GM18951 (cell line): ENCODE measurements at regions not wholly inside any gene's neighbourhood (a gene's known extent, or its start where the extent isn't known, plus 50 kb on each side); places are given as distances from the start of the nearest gene placed in this dataset.

Source experiments
- POLR2A ChIP-seq: IDR thresholded peaks from 4 replicates; pipeline ENCODE4 v1.6.1; 2011; ENCODE audit warnings: mild to moderate bottlenecking; ENCODE audit not compliant: insufficient read length, insufficient read depth; ENCODE audit errors: extremely low read depth
- in situ Hi-C: fragments of 300-500 bp; cut with MboI; formaldehyde crosslinking; loops from one replicate; pipeline ENCODE4 v1.12.0; 2022; ENCODE audit warnings: low sequenced_read_pairs, mixed read lengths, inconsistent platforms; ENCODE audit not compliant: unreplicated experiment

- no peak for TF ChIP-seq POLR2A
- in situ Hi-C loops, result no loop called here
Measured at GRCh38 chr3:170725285-170725731, 139.4 kb upstream of the SLC7A14 start.

GRCh38 chr3:170724599-170725280 lies 138.9 kb upstream of the SLC7A14 start:
- in situ Hi-C loops, result no loop called here
- no peak for TF ChIP-seq POLR2A

GRCh38 chr3:170723241-170723640 lies 137.4 kb upstream of the SLC7A14 start:
- TF ChIP-seq POLR2A, result no peak
- in situ Hi-C loops, result no loop called here

GRCh38 chr3:170721563-170721962 lies 135.7 kb upstream of the SLC7A14 start:
- TF ChIP-seq POLR2A, result no peak
- in situ Hi-C loops, result no loop called here

- no peak for TF ChIP-seq POLR2A
- in situ Hi-C loops, result no loop called here
Measured at GRCh38 chr3:170719300-170719699, 133.4 kb upstream of the SLC7A14 start.

GRCh38 chr3:170718848-170719247 lies 133.0 kb upstream of the SLC7A14 start:
- no peak for TF ChIP-seq POLR2A
- in situ Hi-C loops, result no loop called here

- TF ChIP-seq POLR2A, result no peak
- in situ Hi-C loops, result no loop called here
Measured at GRCh38 chr3:170717410-170718402, 131.8 kb upstream of the SLC7A14 start.

GRCh38 chr3:170716172-170716805 lies 130.4 kb upstream of the SLC7A14 start:
- in situ Hi-C loops, result no loop called here
- TF ChIP-seq POLR2A, result no peak

GRCh38 chr3:170714562-170715535 lies 129.0 kb upstream of the SLC7A14 start:
- TF ChIP-seq POLR2A, result no peak
- in situ Hi-C loops, result no loop called here

- in situ Hi-C loops, result no loop called here
- no peak for TF ChIP-seq POLR2A
Measured at GRCh38 chr3:170714122-170714521, 128.2 kb upstream of the SLC7A14 start.

- no peak for TF ChIP-seq POLR2A
- in situ Hi-C loops, result no loop called here
Measured at GRCh38 chr3:170713653-170714052, 127.8 kb upstream of the SLC7A14 start.

GRCh38 chr3:170712798-170713197 lies 126.9 kb upstream of the SLC7A14 start:
- in situ Hi-C loops, result no loop called here
- TF ChIP-seq POLR2A, result no peak
